Ovary (tissue), 3 donors: ENCODE measurements at regions not wholly inside any gene's neighbourhood (a gene's known extent, or its start where the extent isn't known, plus 50 kb on each side); places are given as distances from the start of the nearest gene placed in this dataset.
"Not testable (repeated sequence)": the region's sequence is repeated elsewhere in the genome, so short reads cannot be mapped to it uniquely, and the experiment has no call there.

Source experiments
- EP300 ChIP-seq: sonication (generic); formaldehyde crosslinking; IDR thresholded peaks from one replicate; pipeline ENCODE4 v1.6.1; 2017; ENCODE audit warnings: antibody characterized with exemption
- POLR2A ChIP-seq: fragments of 450-650 bp; IDR thresholded peaks from one replicate; pipeline ENCODE4 v1.6.1; 2017; ENCODE audit warnings: antibody characterized with exemption, mild to moderate bottlenecking, moderate library complexity
- TF ChIP-seq, protein P1 (sequence below), 3 donors: fragments of 450-650 bp in 2 of 3; fragments of 200-600 bp in 1 of 3; IDR thresholded peaks; one replicate each; pipeline versions ENCODE4 v1.5.1 to v1.8.0; 2016 to 2022; ENCODE audit warnings: antibody characterized with exemption in 3 of 3, mild to moderate bottlenecking in 1 of 3
- donor health status: DM: no; HTN: no; CAD: no.

- TF ChIP-seq, protein P1, sequence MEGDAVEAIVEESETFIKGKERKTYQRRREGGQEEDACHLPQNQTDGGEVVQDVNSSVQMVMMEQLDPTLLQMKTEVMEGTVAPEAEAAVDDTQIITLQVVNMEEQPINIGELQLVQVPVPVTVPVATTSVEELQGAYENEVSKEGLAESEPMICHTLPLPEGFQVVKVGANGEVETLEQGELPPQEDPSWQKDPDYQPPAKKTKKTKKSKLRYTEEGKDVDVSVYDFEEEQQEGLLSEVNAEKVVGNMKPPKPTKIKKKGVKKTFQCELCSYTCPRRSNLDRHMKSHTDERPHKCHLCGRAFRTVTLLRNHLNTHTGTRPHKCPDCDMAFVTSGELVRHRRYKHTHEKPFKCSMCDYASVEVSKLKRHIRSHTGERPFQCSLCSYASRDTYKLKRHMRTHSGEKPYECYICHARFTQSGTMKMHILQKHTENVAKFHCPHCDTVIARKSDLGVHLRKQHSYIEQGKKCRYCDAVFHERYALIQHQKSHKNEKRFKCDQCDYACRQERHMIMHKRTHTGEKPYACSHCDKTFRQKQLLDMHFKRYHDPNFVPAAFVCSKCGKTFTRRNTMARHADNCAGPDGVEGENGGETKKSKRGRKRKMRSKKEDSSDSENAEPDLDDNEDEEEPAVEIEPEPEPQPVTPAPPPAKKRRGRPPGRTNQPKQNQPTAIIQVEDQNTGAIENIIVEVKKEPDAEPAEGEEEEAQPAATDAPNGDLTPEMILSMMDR (IDR thresholded peaks at IDR 0.05), result not testable (repeated sequence)
- TF ChIP-seq POLR2A, EP300: not testable (repeated sequence)
These were observed 82.5 kb upstream of the GOLGA6L6 start for GRCh38 chr15:20624085-20624484.
